GM12864 (cell line): ENCODE measurements at regions not wholly inside any gene's neighbourhood (a gene's known extent, or its start where the extent isn't known, plus 50 kb on each side); places are given as distances from the start of the nearest gene placed in this dataset.

Experiments
- DNase-seq: peaks from one replicate; pipeline ENCODE4 v3.0.0-alpha.2; 2011; ENCODE audit warnings: low read depth
- H3K4me3 ChIP-seq: 2 replicates; pipeline ENCODE4 v1.5.1; 2011; ENCODE audit warnings: mild to moderate bottlenecking, low read depth, low read length, control low read depth
- CTCF ChIP-seq: IDR thresholded peaks from 2 replicates; pipeline ENCODE4 v1.5.1; 2011; ENCODE audit warnings: low read depth, mild to moderate bottlenecking, moderate library complexity, low read length, control low read depth, inconsistent platforms; ENCODE audit errors: missing control alignments

- TF ChIP-seq CTCF: no peak
- H3K4me3 ChIP-seq: no peak overlapping the region
- no peak for DNase-seq
These were observed 51.4 kb upstream of the FBXO33 start for GRCh38 chr14:39483682-39484081.
